ENCODE measurements at regions not wholly inside any gene's neighbourhood (a gene's known extent, or its start where the extent isn't known, plus 50 kb on each side); places are given as distances from the start of the nearest gene placed in this dataset.
"Not testable (repeated sequence)": the region's sequence is repeated elsewhere in the genome, so short reads cannot be mapped to it uniquely, and the experiment has no call there.

DNA sequence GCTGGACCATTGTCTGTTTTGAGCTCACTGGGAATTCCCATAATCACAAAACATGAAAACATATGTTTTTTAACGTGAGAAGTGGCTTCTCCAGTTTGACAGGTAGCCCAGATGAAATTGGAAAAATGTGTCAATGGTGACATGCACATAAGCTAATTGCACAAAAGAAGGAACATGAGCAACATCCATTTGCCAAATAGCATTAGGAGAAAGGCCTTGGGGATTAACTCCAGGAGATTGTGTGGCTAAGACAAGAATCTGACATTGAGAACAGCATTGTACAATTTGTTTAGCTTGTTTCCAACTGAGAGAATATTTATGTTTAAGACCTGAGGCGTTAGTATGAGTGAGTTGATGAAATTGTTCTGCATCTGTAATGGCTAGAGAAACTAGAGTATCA is 147.0 kb upstream of the API5 start:
- Histone ChIP-seq H3K4me3 (ENCODE audit: insufficient read depth, low read depth, low read length) (no peak overlapping the region), H3K27ac (ENCODE audit: low read depth, low read length) (no peak overlapping the region), H4K20me1 (ENCODE audit: insufficient read depth, low read length) (no peaks in the 10 kb centered on the region), H3K9me3 (ENCODE audit: insufficient read depth, low read depth, low read length) (no peaks in the 10 kb centered on the region), H3K4me2 (ENCODE audit: low read length) (no peak overlapping the region), H2AFZ (ENCODE audit: low read depth, low read length) (no peak overlapping the region), H3K79me2 (ENCODE audit: insufficient read depth, low read length) (no peaks in the 10 kb centered on the region), H3K4me1 (ENCODE audit: insufficient read depth, low read length) (no peaks in the 10 kb centered on the region), H3K36me3 (ENCODE audit: insufficient read depth, low read length) (no peaks in the 10 kb centered on the region), H3K9ac (ENCODE audit: low read length) (no peak overlapping the region), H3K27me3 (ENCODE audit: insufficient read depth, low read length) (no peaks in the 10 kb centered on the region)
- no peak for DNase-seq (ENCODE audit: low read depth)
- H3K27ac Mint-ChIP-seq (ENCODE audit: unreplicated experiment): no peak overlapping the region
- H3K9me3 Mint-ChIP-seq (ENCODE audit: unreplicated experiment): peaks cover 26% of the 10 kb centered on the region
- TF ChIP-seq, protein P1, sequence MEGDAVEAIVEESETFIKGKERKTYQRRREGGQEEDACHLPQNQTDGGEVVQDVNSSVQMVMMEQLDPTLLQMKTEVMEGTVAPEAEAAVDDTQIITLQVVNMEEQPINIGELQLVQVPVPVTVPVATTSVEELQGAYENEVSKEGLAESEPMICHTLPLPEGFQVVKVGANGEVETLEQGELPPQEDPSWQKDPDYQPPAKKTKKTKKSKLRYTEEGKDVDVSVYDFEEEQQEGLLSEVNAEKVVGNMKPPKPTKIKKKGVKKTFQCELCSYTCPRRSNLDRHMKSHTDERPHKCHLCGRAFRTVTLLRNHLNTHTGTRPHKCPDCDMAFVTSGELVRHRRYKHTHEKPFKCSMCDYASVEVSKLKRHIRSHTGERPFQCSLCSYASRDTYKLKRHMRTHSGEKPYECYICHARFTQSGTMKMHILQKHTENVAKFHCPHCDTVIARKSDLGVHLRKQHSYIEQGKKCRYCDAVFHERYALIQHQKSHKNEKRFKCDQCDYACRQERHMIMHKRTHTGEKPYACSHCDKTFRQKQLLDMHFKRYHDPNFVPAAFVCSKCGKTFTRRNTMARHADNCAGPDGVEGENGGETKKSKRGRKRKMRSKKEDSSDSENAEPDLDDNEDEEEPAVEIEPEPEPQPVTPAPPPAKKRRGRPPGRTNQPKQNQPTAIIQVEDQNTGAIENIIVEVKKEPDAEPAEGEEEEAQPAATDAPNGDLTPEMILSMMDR (IDR thresholded peaks at IDR 0.05; ENCODE audit: insufficient read depth, low read depth, low read length): no peak
- no peak for TF ChIP-seq EZH2 (IDR thresholded peaks at IDR 0.05; ENCODE audit: insufficient read depth, low read length)
- no peaks in the 10 kb centered on the region for H3K27me3 Mint-ChIP-seq (ENCODE audit: low read depth, unreplicated experiment)
- no peak overlapping the region for H3K4me3 Mint-ChIP-seq (ENCODE audit: unreplicated experiment)
- no peak for FAIRE-seq
- no peaks in the 10 kb centered on the region for H3K36me3 Mint-ChIP-seq (ENCODE audit: low read depth, unreplicated experiment)
- no peaks in the 10 kb centered on the region for H3K4me1 Mint-ChIP-seq (ENCODE audit: low read depth, unreplicated experiment)

DNA sequence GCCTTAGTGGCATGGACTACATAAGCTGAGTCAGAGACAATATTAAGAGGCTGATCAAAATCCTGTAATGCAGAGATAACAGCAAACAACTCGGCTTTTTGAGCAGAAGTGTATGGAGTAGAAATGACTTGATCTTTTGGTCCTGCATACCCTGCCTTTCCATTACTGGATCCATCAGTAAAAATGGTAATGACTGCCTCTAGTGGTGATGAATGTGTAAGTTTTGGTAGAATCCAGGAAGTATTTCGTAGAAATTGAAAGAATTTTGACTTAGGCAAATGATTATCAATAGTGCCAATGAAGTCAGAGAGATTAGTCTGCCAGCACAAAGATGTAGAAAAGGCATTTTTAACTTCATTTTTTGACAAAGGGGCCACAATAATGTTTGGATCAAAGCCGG is 146.4 kb upstream of the API5 start:
- not testable (repeated sequence) for H3K9ac ChIP-seq (ENCODE audit: low read length); DNase-seq (ENCODE audit: low read depth); H3K27me3 Mint-ChIP-seq (ENCODE audit: low read depth, unreplicated experiment); H3K36me3 Mint-ChIP-seq (ENCODE audit: low read depth, unreplicated experiment); H3K27me3 ChIP-seq (ENCODE audit: insufficient read depth, low read length); H3K27ac ChIP-seq (ENCODE audit: low read depth, low read length); H4K20me1 ChIP-seq (ENCODE audit: insufficient read depth, low read length); H3K36me3 ChIP-seq (ENCODE audit: insufficient read depth, low read length); H3K4me1 Mint-ChIP-seq (ENCODE audit: low read depth, unreplicated experiment); H3K79me2 ChIP-seq (ENCODE audit: insufficient read depth, low read length); H3K27ac Mint-ChIP-seq (ENCODE audit: unreplicated experiment); H3K4me3 ChIP-seq (ENCODE audit: insufficient read depth, low read depth, low read length); FAIRE-seq; H3K4me3 Mint-ChIP-seq (ENCODE audit: unreplicated experiment); H3K9me3 ChIP-seq (ENCODE audit: insufficient read depth, low read depth, low read length); H2AFZ ChIP-seq (ENCODE audit: low read depth, low read length); H3K4me1 ChIP-seq (ENCODE audit: insufficient read depth, low read length); H3K4me2 ChIP-seq (ENCODE audit: low read length)
- H3K9me3 Mint-ChIP-seq (ENCODE audit: unreplicated experiment): peaks cover 26% of the 10 kb centered on the region

DNA sequence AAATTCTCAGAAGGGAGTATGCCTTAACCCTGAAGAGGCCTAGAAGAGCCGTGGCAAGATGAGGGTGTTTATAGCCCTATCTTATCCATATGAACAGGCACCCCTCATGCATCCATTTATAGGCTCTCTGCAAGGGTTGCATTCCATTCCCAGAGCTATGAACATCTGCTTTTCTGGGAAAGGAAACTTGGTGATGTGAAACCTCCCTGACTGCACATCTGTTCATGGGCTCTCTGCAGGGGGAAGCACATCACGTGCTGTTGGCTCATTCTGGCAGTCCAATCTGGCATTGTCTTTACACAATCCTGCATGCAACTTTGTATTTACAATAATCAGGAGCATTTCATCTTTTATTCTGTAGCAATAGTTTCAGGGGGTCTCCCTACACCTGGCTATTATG is 143.6 kb upstream of the API5 start:
- not testable (repeated sequence) for H4K20me1 ChIP-seq (ENCODE audit: insufficient read depth, low read length); H3K27me3 ChIP-seq (ENCODE audit: insufficient read depth, low read length); H3K27ac Mint-ChIP-seq (ENCODE audit: unreplicated experiment); H3K36me3 Mint-ChIP-seq (ENCODE audit: low read depth, unreplicated experiment); H3K4me2 ChIP-seq (ENCODE audit: low read length); H3K9me3 ChIP-seq (ENCODE audit: insufficient read depth, low read depth, low read length); H3K27me3 Mint-ChIP-seq (ENCODE audit: low read depth, unreplicated experiment); H2AFZ ChIP-seq (ENCODE audit: low read depth, low read length); H3K79me2 ChIP-seq (ENCODE audit: insufficient read depth, low read length); H3K4me3 Mint-ChIP-seq (ENCODE audit: unreplicated experiment); H3K4me1 Mint-ChIP-seq (ENCODE audit: low read depth, unreplicated experiment); H3K36me3 ChIP-seq (ENCODE audit: insufficient read depth, low read length); H3K4me3 ChIP-seq (ENCODE audit: insufficient read depth, low read depth, low read length); H3K27ac ChIP-seq (ENCODE audit: low read depth, low read length); H3K9ac ChIP-seq (ENCODE audit: low read length); FAIRE-seq; H3K4me1 ChIP-seq (ENCODE audit: insufficient read depth, low read length); DNase-seq (ENCODE audit: low read depth)
- H3K9me3 Mint-ChIP-seq (ENCODE audit: unreplicated experiment): peaks cover 28% of the 10 kb centered on the region

DNA sequence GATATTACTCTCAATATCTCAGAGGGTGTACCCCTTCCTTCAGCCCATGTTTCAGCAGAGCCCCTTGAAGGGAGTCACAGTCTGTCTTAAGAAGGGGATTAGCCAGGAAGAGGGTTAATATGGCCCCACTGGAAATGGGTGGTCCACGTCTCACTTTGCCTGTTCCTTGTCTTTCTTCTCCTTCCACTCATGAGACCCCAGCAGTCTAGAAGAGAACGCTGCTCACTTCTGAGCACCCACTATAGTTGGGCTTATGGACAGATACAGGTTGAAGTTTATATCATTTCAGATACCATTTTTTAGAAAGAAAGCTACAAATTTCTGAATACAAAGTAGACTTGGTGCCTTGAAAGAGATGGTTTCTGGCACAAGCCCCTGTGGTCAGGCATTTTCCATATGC is 139.3 kb upstream of the API5 start:
- Mint-ChIP-seq H3K4me3 (ENCODE audit: unreplicated experiment) (no peak overlapping the region), H3K36me3 (ENCODE audit: low read depth, unreplicated experiment) (no peaks in the 10 kb centered on the region), H3K27me3 (ENCODE audit: low read depth, unreplicated experiment) (peaks cover 2% of the 10 kb centered on the region), H3K4me1 (ENCODE audit: low read depth, unreplicated experiment) (no peaks in the 10 kb centered on the region), H3K9me3 (ENCODE audit: unreplicated experiment) (peaks cover 15% of the 10 kb centered on the region), H3K27ac (ENCODE audit: unreplicated experiment) (no peak overlapping the region)
- H3K79me2 ChIP-seq (ENCODE audit: insufficient read depth, low read length): no peaks in the 10 kb centered on the region
- H2AFZ ChIP-seq (ENCODE audit: low read depth, low read length): no peak overlapping the region
- no peak overlapping the region for H3K4me2 ChIP-seq (ENCODE audit: low read length)
- no peak overlapping the region for H3K4me3 ChIP-seq (ENCODE audit: insufficient read depth, low read depth, low read length)
- no peaks in the 10 kb centered on the region for H3K9me3 ChIP-seq (ENCODE audit: insufficient read depth, low read depth, low read length)
- TF ChIP-seq, protein P1 (IDR thresholded peaks at IDR 0.05; ENCODE audit: insufficient read depth, low read depth, low read length): no peak
- no peak for TF ChIP-seq EZH2 (IDR thresholded peaks at IDR 0.05; ENCODE audit: insufficient read depth, low read length)
- DNase-seq (ENCODE audit: low read depth) (no peak), FAIRE-seq (no peak)
- no peaks in the 10 kb centered on the region for H3K4me1 ChIP-seq (ENCODE audit: insufficient read depth, low read length)
- H4K20me1 ChIP-seq (ENCODE audit: insufficient read depth, low read length): no peaks in the 10 kb centered on the region
- no peaks in the 10 kb centered on the region for H3K27me3 ChIP-seq (ENCODE audit: insufficient read depth, low read length)
- no peak overlapping the region for H3K27ac ChIP-seq (ENCODE audit: low read depth, low read length)
- no peaks in the 10 kb centered on the region for H3K36me3 ChIP-seq (ENCODE audit: insufficient read depth, low read length)
- no peak overlapping the region for H3K9ac ChIP-seq (ENCODE audit: low read length)
